ENCODE measurements at regions not wholly inside any gene's neighbourhood (a gene's known extent, or its start where the extent isn't known, plus 50 kb on each side); places are given as distances from the start of the nearest gene placed in this dataset.

GRCh38 chr5:6019612-6020011 lies 358.7 kb downstream of the MED10 start:
- TF ChIP-seq EP300 (conservative IDR thresholded peaks at IDR 0.05; ENCODE audit: poor library complexity, severe bottlenecking) (no peak), CTCF (IDR thresholded peaks at IDR 0.05; ENCODE audit: poor library complexity, severe bottlenecking) (no peak), EZH2 (IDR thresholded peaks at IDR 0.05; ENCODE audit: borderline replicate concordance, insufficient read depth, low read length, poor library complexity, severe bottlenecking) (no peak)

Measured in neural cell (in vitro differentiated cells).